Sigmoid colon (tissue), 6 donors: ENCODE measurements at regions not wholly inside any gene's neighbourhood (a gene's known extent, or its start where the extent isn't known, plus 50 kb on each side); places are given as distances from the start of the nearest gene placed in this dataset.
A peak's percentile ranks its signal among the peaks of the same experiment; 100 is the strongest.

Source experiments
- DNase-seq: peaks from one replicate; pipeline ENCODE4 v3.0.0-alpha.2; 2019
- H3K27ac ChIP-seq, 4 donors: fragments of 200-600 bp; sonication (generic); one replicate each; pipeline ENCODE4 v1.5.1; 2016 to 2019; ENCODE audit warnings: mild to moderate bottlenecking in 1 of 4
- H3K27me3 ChIP-seq, 3 donors: fragments of 200-600 bp; sonication (generic); one replicate each; pipeline ENCODE4 v1.5.1; 2019; ENCODE audit warnings: mild to moderate bottlenecking in 1 of 3
- H3K36me3 ChIP-seq, 4 donors: fragments of 200-600 bp; sonication (generic); one replicate each; pipeline ENCODE4 v1.5.1; 2016 to 2019
- H3K4me1 ChIP-seq, 4 donors: fragments of 200-600 bp; sonication (generic); one replicate each; pipeline ENCODE4 v1.5.1; 2017 to 2019
- H3K4me3 ChIP-seq, 4 donors: fragments of 200-600 bp; sonication (generic); one replicate each; pipeline ENCODE4 v1.5.1; 2017 to 2019; ENCODE audit warnings: mild to moderate bottlenecking in 2 of 4, moderate library complexity in 1 of 4
- H3K9me3 ChIP-seq, 4 donors: fragments of 200-600 bp in 3 of 4; sonication (generic) in 3 of 4; one replicate each; pipeline versions ENCODE4 v1.5.1 to v1.6.1; 2013 to 2019
- CTCF ChIP-seq, 4 experiments: fragments of 450-650 bp in 3 of 4; fragments of 200-600 bp in 1 of 4; IDR thresholded peaks; one replicate each; pipeline ENCODE4 v1.5.1; 2016 to 2019; ENCODE audit warnings: antibody characterized with exemption in 4 of 4, mild to moderate bottlenecking in 3 of 4, moderate library complexity in 2 of 4
- EP300 ChIP-seq, 4 donors: sonication (generic); formaldehyde crosslinking; IDR thresholded peaks; one replicate each; pipeline ENCODE4 v1.6.1; 2017; ENCODE audit warnings: antibody characterized with exemption in 4 of 4
- POLR2A ChIP-seq, 2 donors: fragments of 450-650 bp; IDR thresholded peaks; one replicate each; pipeline ENCODE4 v1.6.1; 2016; ENCODE audit warnings: antibody characterized with exemption in 2 of 2, mild to moderate bottlenecking in 2 of 2, moderate library complexity in 2 of 2
- POLR2AphosphoS5 ChIP-seq, 4 donors: sonication (generic); formaldehyde crosslinking; IDR thresholded peaks; one replicate each; pipeline ENCODE4 v1.6.1; 2017; ENCODE audit warnings: antibody characterized with exemption in 4 of 4
- WGBS, 2 donors: extraction: QIAGEN DNeasy Blood & Tissue Kit; methylation state at CpG; one replicate each; pipeline ENCODE4 v1.1.7; 2013; 5-methylcytosine and 5-hydroxymethylcytosine counted together
- intact Hi-C: fragments of 100-400 bp; cut with DNase I; formaldehyde crosslinking; loops from one replicate; pipeline ENCODE4 v1.15.1; 2023
- donor health status: healthy with polysubstance abuse.
- donor health status: healthy.

- Histone ChIP-seq H3K27ac (no peak overlapping the region), H3K27me3 (no peaks in the 10 kb centered on the region), H3K36me3 (no peaks in the 10 kb centered on the region), H3K4me3 (no peak overlapping the region), H3K9me3 (no peaks in the 10 kb centered on the region), H3K4me1 (no peaks in the 10 kb centered on the region)
- no peak for DNase-seq
- 63 to 73% methylated on average over 5 of the region's 5 CpGs for WGBS, 2 donors
- no peak for TF ChIP-seq CTCF (IDR thresholded peaks at IDR 0.05)
- no peak for TF ChIP-seq EP300 (IDR thresholded peaks at IDR 0.05)
- TF ChIP-seq POLR2A (IDR thresholded peaks at IDR 0.05), result no peak
- no peak for TF ChIP-seq POLR2AphosphoS5 (IDR thresholded peaks at IDR 0.05)
- intact Hi-C loops, result no loop called here
These were observed 187.4 kb upstream of the ATP1B1 start for GRCh38 chr1:168918860-168919741.

- no peak overlapping the region for H3K4me3 ChIP-seq
- no peaks in the 10 kb centered on the region for H3K36me3 ChIP-seq
- TF ChIP-seq CTCF (IDR thresholded peaks at IDR 0.05) (no peak), POLR2AphosphoS5 (IDR thresholded peaks at IDR 0.05) (peak in 3 of 4 donors; percentile 14 to 48 (median 26))
- H3K27ac ChIP-seq, result peak overlapping the region; percentile 17 to 62 (median 39)
- no peaks in the 10 kb centered on the region for H3K9me3 ChIP-seq
- no peaks in the 10 kb centered on the region for H3K27me3 ChIP-seq
- peak; percentile 76 for DNase-seq
- no peaks in the 10 kb centered on the region for H3K4me1 ChIP-seq
- 56 to 62% methylated on average over 6 of the region's 6 CpGs for WGBS, 2 donors
- intact Hi-C loops, result no loop called here
These were observed 185.9 kb upstream of the ATP1B1 start for GRCh38 chr1:168920456-168921094.

GRCh38 chr1:168921629-168922028, 184.9 kb upstream of the ATP1B1 start:
- no peak for DNase-seq
- Histone ChIP-seq H3K4me1 (no peaks in the 10 kb centered on the region), H3K9me3 (no peaks in the 10 kb centered on the region), H3K36me3 (no peaks in the 10 kb centered on the region), H3K27me3 (no peaks in the 10 kb centered on the region), H3K4me3 (no peak overlapping the region), H3K27ac (peak overlapping the region; percentile 17 to 62 (median 39))
- TF ChIP-seq EP300 (IDR thresholded peaks at IDR 0.05), result no peak
- TF ChIP-seq POLR2AphosphoS5 (IDR thresholded peaks at IDR 0.05), result peak in 3 of 4 donors; percentile 10 to 40 (median 11)
- intact Hi-C loops, result no loop called here
- WGBS, 2 donors, result 59 to 71% methylated on average over 3 of the region's 3 CpGs

- no peaks in the 10 kb centered on the region for H3K36me3 ChIP-seq
- H3K4me1 ChIP-seq, result no peaks in the 10 kb centered on the region
- H3K4me3 ChIP-seq, result no peak overlapping the region
- H3K27me3 ChIP-seq, result no peaks in the 10 kb centered on the region
- 89 to 90% methylated on average over 3 of the region's 3 CpGs for WGBS, 2 donors
- intact Hi-C loops, result no loop called here
- no peak for DNase-seq
- H3K9me3 ChIP-seq, result no peaks in the 10 kb centered on the region
- TF ChIP-seq POLR2A (IDR thresholded peaks at IDR 0.05), result no peak
- TF ChIP-seq EP300 (IDR thresholded peaks at IDR 0.05), result no peak
- no peak for TF ChIP-seq CTCF (IDR thresholded peaks at IDR 0.05)
- TF ChIP-seq POLR2AphosphoS5 (IDR thresholded peaks at IDR 0.05), result no peak
- H3K27ac ChIP-seq, result no peak overlapping the region
These were observed 182.9 kb upstream of the ATP1B1 start for GRCh38 chr1:168923521-168924136.

- Histone ChIP-seq H3K9me3 (no peaks in the 10 kb centered on the region), H3K4me3 (no peak overlapping the region), H3K27me3 (no peaks in the 10 kb centered on the region), H3K36me3 (no peaks in the 10 kb centered on the region), H3K4me1 (no peaks in the 10 kb centered on the region), H3K27ac (no peak overlapping the region)
- TF ChIP-seq EP300 (IDR thresholded peaks at IDR 0.05) (no peak), POLR2A (IDR thresholded peaks at IDR 0.05) (no peak), CTCF (IDR thresholded peaks at IDR 0.05) (no peak), POLR2AphosphoS5 (IDR thresholded peaks at IDR 0.05) (no peak)
- DNase-seq, result no peak
- 70 to 93% methylated on average over 1 of the region's 1 CpG for WGBS, 2 donors
- intact Hi-C loops, result no loop called here
These were observed 181.5 kb upstream of the ATP1B1 start for GRCh38 chr1:168924976-168925375.
